ENCODE measurements at regions not wholly inside any gene's neighbourhood (a gene's known extent, or its start where the extent isn't known, plus 50 kb on each side); places are given as distances from the start of the nearest gene placed in this dataset.

DNA sequence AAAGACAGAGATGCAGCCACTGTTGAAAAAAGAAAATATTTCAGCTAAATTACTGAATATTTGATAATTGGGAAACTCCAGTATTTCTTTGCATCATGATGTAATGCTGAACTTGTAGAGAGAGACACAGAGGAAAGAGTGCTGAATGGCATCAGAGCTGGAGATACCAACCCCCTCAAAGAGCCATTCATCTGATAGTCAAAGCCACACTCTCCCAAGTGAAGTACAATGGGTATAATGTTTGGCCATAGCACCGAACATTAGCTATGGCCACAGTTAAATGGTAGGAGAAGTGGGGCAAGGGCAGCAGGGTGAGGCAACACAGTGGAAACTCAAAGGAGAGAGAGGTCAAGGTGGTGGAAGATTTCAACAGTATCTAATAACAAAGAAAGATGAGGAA, 107.5 kb upstream of the TNFSF4 start (continued):
- TF ChIP-seq, protein P1, sequence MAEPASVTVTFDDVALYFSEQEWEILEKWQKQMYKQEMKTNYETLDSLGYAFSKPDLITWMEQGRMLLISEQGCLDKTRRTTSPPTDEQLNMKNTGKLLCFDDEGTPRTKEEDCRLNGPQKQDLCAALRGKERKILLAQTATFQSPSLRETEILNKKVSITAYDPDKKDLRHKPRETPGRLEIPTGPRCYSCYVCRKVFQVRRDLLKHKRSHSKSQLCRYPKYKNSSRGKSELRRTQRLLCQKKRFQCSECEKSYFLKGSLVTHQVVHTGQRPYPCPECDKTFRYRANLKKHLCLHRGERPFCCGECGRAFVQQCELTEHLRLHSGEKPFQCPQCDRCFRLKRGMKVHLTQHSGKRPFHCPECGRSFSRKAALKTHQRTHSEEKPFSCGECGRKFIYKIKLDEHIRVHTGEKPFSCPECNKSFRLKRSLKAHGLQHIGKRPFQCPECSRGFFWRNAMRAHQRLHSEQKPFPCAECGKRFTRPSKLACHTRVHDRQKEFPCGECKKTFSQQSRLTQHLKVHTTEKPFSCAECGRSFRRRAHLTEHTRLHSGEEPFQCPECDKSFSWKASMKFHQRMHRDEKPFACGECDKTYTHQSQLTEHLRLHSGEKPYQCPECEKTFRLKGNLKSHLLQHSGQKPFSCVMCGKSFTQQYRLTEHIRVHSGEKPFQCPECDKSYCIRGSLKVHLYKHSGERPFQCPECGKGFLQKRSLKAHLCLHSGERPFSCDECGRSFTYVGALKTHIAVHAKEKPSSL (CRISPR knock-in tag; conservative IDR thresholded peaks at IDR 0.05), result no peak
- no peak for TF ChIP-seq GRHL2 (CRISPR knock-in tag; IDR thresholded peaks at IDR 0.05; ENCODE audit: insufficient replicate concordance, severe bottlenecking)
- TF ChIP-seq, protein P2, sequence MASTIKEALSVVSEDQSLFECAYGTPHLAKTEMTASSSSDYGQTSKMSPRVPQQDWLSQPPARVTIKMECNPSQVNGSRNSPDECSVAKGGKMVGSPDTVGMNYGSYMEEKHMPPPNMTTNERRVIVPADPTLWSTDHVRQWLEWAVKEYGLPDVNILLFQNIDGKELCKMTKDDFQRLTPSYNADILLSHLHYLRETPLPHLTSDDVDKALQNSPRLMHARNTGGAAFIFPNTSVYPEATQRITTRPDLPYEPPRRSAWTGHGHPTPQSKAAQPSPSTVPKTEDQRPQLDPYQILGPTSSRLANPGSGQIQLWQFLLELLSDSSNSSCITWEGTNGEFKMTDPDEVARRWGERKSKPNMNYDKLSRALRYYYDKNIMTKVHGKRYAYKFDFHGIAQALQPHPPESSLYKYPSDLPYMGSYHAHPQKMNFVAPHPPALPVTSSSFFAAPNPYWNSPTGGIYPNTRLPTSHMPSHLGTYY (CRISPR knock-in tag; IDR thresholded peaks at IDR 0.05), result no peak

DNA sequence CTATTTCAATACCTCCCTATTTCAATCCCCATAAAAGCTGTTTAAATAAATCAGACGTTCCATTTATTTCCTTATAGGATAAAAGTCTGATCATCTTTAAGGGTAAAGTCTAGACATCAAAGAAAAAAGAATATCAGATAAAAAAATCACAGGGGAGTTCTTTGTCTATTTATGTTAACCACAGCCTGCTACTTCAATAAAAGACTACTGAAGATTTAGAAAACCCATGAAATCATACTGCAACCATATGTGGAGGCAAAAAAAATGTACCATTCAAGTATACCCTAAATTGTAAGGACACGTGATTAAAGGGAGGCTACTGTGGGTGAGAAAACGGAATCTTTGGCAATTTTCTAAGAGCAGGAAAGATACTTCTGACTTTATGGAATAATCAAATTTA, 108.2 kb upstream of the TNFSF4 start:
- POLR2A ChIA-PET, result no interaction called here
- DNase-seq (ENCODE audit: low spot score), result no peak
- TF ChIP-seq NFE2L1 (CRISPR knock-in tag; IDR thresholded peaks at IDR 0.05) (no peak), ZBTB21 (CRISPR knock-in tag; IDR thresholded peaks at IDR 0.05; ENCODE audit: borderline replicate concordance) (no peak), IRF2 (CRISPR knock-in tag; IDR thresholded peaks at IDR 0.05; ENCODE audit: borderline replicate concordance, low read depth) (no peak), CREM (CRISPR knock-in tag; IDR thresholded peaks at IDR 0.05) (no peak), NR1H2 (CRISPR knock-in tag; IDR thresholded peaks at IDR 0.05) (no peak), NFYB (CRISPR knock-in tag; conservative IDR thresholded peaks at IDR 0.05; ENCODE audit: low read depth) (no peak)
- TF ChIP-seq, protein P3, sequence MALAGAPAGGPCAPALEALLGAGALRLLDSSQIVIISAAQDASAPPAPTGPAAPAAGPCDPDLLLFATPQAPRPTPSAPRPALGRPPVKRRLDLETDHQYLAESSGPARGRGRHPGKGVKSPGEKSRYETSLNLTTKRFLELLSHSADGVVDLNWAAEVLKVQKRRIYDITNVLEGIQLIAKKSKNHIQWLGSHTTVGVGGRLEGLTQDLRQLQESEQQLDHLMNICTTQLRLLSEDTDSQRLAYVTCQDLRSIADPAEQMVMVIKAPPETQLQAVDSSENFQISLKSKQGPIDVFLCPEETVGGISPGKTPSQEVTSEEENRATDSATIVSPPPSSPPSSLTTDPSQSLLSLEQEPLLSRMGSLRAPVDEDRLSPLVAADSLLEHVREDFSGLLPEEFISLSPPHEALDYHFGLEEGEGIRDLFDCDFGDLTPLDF (CRISPR knock-in tag; IDR thresholded peaks at IDR 0.05), result no peak
- 0 out of 2 replicates have a peak, but pooled peaks cover 13% of the 10 kb centered on the region for H3K9me3 Mint-ChIP-seq
- H3K27me3 Mint-ChIP-seq (ENCODE audit: low read depth), result no peaks in the 10 kb centered on the region
- no peaks in the 10 kb centered on the region for H3K36me3 Mint-ChIP-seq
- H3K4me1 Mint-ChIP-seq, result no peaks in the 10 kb centered on the region
- H3K4me3 Mint-ChIP-seq, result no peak overlapping the region
- ATAC-seq, result no peak
- H3K27ac Mint-ChIP-seq, result no peak overlapping the region
- CTCF ChIA-PET, result no interaction called here

DNA sequence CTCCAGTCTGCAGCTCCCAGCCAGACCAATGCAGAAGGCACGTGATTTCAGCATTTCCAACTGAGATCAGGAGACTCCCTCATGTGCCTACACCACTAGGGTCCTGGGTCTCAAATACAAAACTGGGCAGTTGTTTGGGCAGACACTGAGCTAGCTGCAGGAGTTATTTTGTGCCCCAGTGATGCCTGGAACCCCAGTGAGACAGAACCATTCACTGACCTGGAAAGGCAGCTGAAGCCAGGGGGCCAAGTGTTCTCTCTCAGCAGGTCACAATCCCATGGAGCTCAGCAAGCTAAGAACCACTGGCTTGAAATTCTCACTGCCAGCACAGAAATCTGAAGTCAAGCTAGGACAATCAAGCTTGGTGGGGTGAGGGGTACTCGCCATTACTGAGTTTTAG, 111.7 kb upstream of the TNFSF4 start:
- H3K27ac Mint-ChIP-seq, result no peak overlapping the region
- H3K4me3 Mint-ChIP-seq, result no peak overlapping the region
- H3K36me3 Mint-ChIP-seq, result peaks cover 24% of the 10 kb centered on the region
- DNase-seq (ENCODE audit: low spot score), result no peak
- ATAC-seq, result no peak
- no peaks in the 10 kb centered on the region for H3K27me3 Mint-ChIP-seq (ENCODE audit: low read depth)
- ChIA-PET CTCF (no interaction called here), POLR2A (no interaction called here)
- H3K9me3 Mint-ChIP-seq, result peaks cover 45% of the 10 kb centered on the region
- no peaks in the 10 kb centered on the region for H3K4me1 Mint-ChIP-seq
- TF ChIP-seq, protein P4, sequence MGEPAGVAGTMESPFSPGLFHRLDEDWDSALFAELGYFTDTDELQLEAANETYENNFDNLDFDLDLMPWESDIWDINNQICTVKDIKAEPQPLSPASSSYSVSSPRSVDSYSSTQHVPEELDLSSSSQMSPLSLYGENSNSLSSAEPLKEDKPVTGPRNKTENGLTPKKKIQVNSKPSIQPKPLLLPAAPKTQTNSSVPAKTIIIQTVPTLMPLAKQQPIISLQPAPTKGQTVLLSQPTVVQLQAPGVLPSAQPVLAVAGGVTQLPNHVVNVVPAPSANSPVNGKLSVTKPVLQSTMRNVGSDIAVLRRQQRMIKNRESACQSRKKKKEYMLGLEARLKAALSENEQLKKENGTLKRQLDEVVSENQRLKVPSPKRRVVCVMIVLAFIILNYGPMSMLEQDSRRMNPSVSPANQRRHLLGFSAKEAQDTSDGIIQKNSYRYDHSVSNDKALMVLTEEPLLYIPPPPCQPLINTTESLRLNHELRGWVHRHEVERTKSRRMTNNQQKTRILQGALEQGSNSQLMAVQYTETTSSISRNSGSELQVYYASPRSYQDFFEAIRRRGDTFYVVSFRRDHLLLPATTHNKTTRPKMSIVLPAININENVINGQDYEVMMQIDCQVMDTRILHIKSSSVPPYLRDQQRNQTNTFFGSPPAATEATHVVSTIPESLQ (CRISPR knock-in tag; IDR thresholded peaks at IDR 0.05), result no peak
- TF ChIP-seq, protein P5, sequence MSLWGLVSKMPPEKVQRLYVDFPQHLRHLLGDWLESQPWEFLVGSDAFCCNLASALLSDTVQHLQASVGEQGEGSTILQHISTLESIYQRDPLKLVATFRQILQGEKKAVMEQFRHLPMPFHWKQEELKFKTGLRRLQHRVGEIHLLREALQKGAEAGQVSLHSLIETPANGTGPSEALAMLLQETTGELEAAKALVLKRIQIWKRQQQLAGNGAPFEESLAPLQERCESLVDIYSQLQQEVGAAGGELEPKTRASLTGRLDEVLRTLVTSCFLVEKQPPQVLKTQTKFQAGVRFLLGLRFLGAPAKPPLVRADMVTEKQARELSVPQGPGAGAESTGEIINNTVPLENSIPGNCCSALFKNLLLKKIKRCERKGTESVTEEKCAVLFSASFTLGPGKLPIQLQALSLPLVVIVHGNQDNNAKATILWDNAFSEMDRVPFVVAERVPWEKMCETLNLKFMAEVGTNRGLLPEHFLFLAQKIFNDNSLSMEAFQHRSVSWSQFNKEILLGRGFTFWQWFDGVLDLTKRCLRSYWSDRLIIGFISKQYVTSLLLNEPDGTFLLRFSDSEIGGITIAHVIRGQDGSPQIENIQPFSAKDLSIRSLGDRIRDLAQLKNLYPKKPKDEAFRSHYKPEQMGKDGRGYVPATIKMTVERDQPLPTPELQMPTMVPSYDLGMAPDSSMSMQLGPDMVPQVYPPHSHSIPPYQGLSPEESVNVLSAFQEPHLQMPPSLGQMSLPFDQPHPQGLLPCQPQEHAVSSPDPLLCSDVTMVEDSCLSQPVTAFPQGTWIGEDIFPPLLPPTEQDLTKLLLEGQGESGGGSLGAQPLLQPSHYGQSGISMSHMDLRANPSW (CRISPR knock-in tag; conservative IDR thresholded peaks at IDR 0.05; ENCODE audit: low read depth), result no peak
- TF ChIP-seq, protein P6, sequence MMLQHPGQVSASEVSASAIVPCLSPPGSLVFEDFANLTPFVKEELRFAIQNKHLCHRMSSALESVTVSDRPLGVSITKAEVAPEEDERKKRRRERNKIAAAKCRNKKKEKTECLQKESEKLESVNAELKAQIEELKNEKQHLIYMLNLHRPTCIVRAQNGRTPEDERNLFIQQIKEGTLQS (CRISPR knock-in tag; conservative IDR thresholded peaks at IDR 0.05), result no peak
- TF ChIP-seq IRF2 (CRISPR knock-in tag; IDR thresholded peaks at IDR 0.05; ENCODE audit: borderline replicate concordance, low read depth), result no peak
- TF ChIP-seq, protein P7, sequence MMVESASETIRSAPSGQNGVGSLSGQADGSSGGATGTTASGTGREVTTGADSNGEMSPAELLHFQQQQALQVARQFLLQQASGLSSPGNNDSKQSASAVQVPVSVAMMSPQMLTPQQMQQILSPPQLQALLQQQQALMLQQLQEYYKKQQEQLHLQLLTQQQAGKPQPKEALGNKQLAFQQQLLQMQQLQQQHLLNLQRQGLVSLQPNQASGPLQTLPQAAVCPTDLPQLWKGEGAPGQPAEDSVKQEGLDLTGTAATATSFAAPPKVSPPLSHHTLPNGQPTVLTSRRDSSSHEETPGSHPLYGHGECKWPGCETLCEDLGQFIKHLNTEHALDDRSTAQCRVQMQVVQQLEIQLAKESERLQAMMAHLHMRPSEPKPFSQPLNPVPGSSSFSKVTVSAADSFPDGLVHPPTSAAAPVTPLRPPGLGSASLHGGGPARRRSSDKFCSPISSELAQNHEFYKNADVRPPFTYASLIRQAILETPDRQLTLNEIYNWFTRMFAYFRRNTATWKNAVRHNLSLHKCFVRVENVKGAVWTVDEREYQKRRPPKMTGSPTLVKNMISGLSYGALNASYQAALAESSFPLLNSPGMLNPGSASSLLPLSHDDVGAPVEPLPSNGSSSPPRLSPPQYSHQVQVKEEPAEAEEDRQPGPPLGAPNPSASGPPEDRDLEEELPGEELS (CRISPR knock-in tag; IDR thresholded peaks at IDR 0.05), result no peak
- TF ChIP-seq, protein P8, sequence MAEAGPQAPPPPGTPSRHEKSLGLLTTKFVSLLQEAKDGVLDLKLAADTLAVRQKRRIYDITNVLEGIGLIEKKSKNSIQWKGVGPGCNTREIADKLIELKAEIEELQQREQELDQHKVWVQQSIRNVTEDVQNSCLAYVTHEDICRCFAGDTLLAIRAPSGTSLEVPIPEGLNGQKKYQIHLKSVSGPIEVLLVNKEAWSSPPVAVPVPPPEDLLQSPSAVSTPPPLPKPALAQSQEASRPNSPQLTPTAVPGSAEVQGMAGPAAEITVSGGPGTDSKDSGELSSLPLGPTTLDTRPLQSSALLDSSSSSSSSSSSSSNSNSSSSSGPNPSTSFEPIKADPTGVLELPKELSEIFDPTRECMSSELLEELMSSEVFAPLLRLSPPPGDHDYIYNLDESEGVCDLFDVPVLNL (CRISPR knock-in tag; IDR thresholded peaks at IDR 0.05; ENCODE audit: borderline replicate concordance, low read depth), result no peak
- TF ChIP-seq CREM (CRISPR knock-in tag; IDR thresholded peaks at IDR 0.05), result no peak
- TF ChIP-seq CBFB (CRISPR knock-in tag; IDR thresholded peaks at IDR 0.05; ENCODE audit: low read depth), result no peak
- TF ChIP-seq JAZF1 (CRISPR knock-in tag; IDR thresholded peaks at IDR 0.05), result no peak
- TF ChIP-seq, protein P3 (CRISPR knock-in tag; IDR thresholded peaks at IDR 0.05), result no peak

Data from WTC11 (cell line).